Cardiac muscle cell (in vitro differentiated cells and primary cell): ENCODE measurements at regions not wholly inside any gene's neighbourhood (a gene's known extent, or its start where the extent isn't known, plus 50 kb on each side); places are given as distances from the start of the nearest gene placed in this dataset.
A peak's percentile ranks its signal among the peaks of the same experiment; 100 is the strongest.

Experiments
- DNase-seq, 2 donors: peaks; one replicate each; pipeline versions ENCODE4 v3.0.0 to v3.0.0-alpha.2; 2010 to 2017; ENCODE audit warnings: low read depth in 1 of 2, low spot score in 1 of 2
- H3K27ac ChIP-seq: fragments of 200-600 bp; sonication (generic); 2 replicates; pipeline ENCODE4 v1.5.1; 2016
- H3K27me3 ChIP-seq: fragments of 200-600 bp; sonication (generic); 2 replicates; pipeline ENCODE4 v1.6.0; 2016; ENCODE audit warnings: control low read depth
- H3K36me3 ChIP-seq: fragments of 200-600 bp; sonication (generic); 2 replicates; pipeline ENCODE4 v1.5.1; 2016; ENCODE audit warnings: control low read depth
- H3K4me1 ChIP-seq: fragments of 200-600 bp; sonication (generic); 2 replicates; pipeline ENCODE4 v1.8.1; 2017; ENCODE audit warnings: low read depth, mild to moderate bottlenecking, mixed run types
- H3K4me3 ChIP-seq: fragments of 200-600 bp; sonication (generic); 2 replicates; pipeline ENCODE4 v1.5.1; 2016; ENCODE audit warnings: mild to moderate bottlenecking
- H3K9me3 ChIP-seq: fragments of 200-600 bp; sonication (generic); 2 replicates; pipeline ENCODE4 v1.5.1; 2017; ENCODE audit warnings: low read depth, mild to moderate bottlenecking, control low read depth
- CTCF ChIP-seq: IDR thresholded peaks from 2 replicates; pipeline ENCODE4 v1.5.1; 2012; ENCODE audit warnings: low read depth, mild to moderate bottlenecking, low read length

GRCh38 chr5:125228363-125229070, 482.1 kb upstream of the ZNF608 start:
- Histone ChIP-seq H3K4me3 (no peak overlapping the region), H3K36me3 (no peaks in the 10 kb centered on the region), H3K9me3 (no peaks in the 10 kb centered on the region), H3K4me1 (peaks cover 16% of the 10 kb centered on the region), H3K27me3 (no peaks in the 10 kb centered on the region), H3K27ac (no peak overlapping the region)
- TF ChIP-seq CTCF, result no peak
- no peak for DNase-seq

- Histone ChIP-seq H3K27me3 (no peaks in the 10 kb centered on the region), H3K4me1 (peaks cover 16% of the 10 kb centered on the region), H3K36me3 (no peaks in the 10 kb centered on the region), H3K4me3 (no peak overlapping the region), H3K27ac (no peak overlapping the region), H3K9me3 (no peaks in the 10 kb centered on the region)
- DNase-seq, result no peak
- TF ChIP-seq CTCF, result no peak
These were observed 483.1 kb upstream of the ZNF608 start for GRCh38 chr5:125229556-125229955.

DNA sequence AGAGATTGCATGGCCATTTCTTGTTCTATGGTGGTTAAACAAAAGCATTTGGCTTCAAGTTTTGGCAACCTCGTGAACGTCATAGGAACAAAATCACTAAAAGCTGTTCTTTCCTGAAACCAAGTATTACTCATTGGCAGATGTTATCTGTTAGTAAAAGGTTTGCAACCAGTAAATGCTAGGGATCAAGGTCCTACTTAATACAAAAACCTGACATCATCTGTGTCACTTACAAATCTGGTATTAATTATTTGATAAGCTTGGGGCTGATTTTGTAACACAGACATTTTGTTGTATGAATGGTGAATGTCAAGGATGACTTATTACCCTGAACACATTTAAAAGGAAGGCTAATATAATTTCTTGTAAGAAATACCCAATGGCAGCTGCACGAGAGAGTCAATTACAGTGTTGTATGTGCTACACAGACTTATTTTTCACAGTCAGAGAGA, 486.4 kb upstream of the ZNF608 start:
- TF ChIP-seq CTCF, result no peak
- peaks cover 30% of the 10 kb centered on the region for H3K4me1 ChIP-seq
- no peaks in the 10 kb centered on the region for H3K36me3 ChIP-seq
- no peaks in the 10 kb centered on the region for H3K27me3 ChIP-seq
- H3K9me3 ChIP-seq, result no peaks in the 10 kb centered on the region
- no peak overlapping the region for H3K27ac ChIP-seq
- H3K4me3 ChIP-seq, result no peak overlapping the region
- DNase-seq, result peak in 1 of 2 donors; percentile 86

DNA sequence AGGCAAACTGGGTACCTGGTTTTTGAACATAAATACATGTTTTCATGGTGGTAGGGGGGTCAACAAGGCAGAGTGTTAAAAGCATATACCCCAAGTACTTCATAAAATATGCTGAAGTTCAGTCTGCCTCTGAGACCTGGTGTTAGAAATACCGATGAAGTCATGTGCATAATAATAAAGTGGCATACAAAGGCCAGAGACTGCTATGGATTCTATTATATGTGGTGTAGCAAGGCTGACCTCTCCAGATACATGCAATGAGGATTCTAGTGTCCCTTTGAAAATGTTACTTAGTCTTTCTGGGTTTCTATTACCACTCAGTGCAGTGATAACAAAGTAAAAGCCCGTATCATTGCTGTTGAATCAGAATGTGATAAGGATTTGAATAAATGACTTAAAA, 487.5 kb upstream of the ZNF608 start:
- no peaks in the 10 kb centered on the region for H3K9me3 ChIP-seq
- no peaks in the 10 kb centered on the region for H3K27me3 ChIP-seq
- no peak overlapping the region for H3K4me3 ChIP-seq
- DNase-seq, result no peak
- H3K4me1 ChIP-seq, result peaks cover 19% of the 10 kb centered on the region
- no peak overlapping the region for H3K27ac ChIP-seq
- no peak for TF ChIP-seq CTCF
- no peaks in the 10 kb centered on the region for H3K36me3 ChIP-seq

DNA sequence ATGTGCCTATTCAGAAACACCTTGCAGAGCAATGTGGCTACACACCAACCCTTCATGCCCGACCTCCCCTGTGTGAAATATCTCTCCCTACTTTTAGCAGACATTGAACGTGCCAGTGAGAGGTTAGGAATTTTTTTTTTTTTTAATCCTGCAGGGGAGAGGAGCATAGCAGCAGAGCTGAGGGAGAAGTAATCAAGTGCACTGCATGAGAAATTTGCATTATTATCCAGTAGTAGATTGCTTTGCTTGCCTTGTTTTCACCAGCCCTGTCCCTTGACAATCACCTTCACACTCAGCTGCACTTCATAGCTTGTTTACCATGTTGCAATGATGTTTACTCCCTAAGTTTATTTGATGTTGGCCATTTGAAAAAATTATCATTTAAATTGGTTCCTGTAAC, 489.6 kb upstream of the ZNF608 start:
- no peak overlapping the region for H3K27ac ChIP-seq

More for the DNA sequence above, 489.6 kb upstream of the ZNF608 start:
- Histone ChIP-seq H3K27me3 (no peaks in the 10 kb centered on the region), H3K36me3 (no peaks in the 10 kb centered on the region), H3K4me1 (peaks cover 17% of the 10 kb centered on the region), H3K4me3 (no peak overlapping the region), H3K9me3 (no peaks in the 10 kb centered on the region)
- no peak for TF ChIP-seq CTCF
- DNase-seq, result no peak
